K562 (cell line): ENCODE measurements at regions not wholly inside any gene's neighbourhood (a gene's known extent, or its start where the extent isn't known, plus 50 kb on each side); places are given as distances from the start of the nearest gene placed in this dataset.

Experiments
- ATAC-seq: fragments of 200-7000 bp; cut with Tn5 transposase; 3 replicates; pipeline ENCODE4 v1.9.1; 2020; ENCODE audit warnings: moderate library complexity
- BruUV-seq: library from RNA; stranded (reverse); fragments of 400-500 nt; replicated peaks from 2 replicates; lab custom pipeline; 2021; lab: Mats Ljungman, UMichigan
- CTCF ChIA-PET: fragments of 300-600 bp; formaldehyde crosslinking; extraction: SDS; loops from one replicate; lab custom pipeline; 2021; ENCODE audit warnings: low intra/inter-chr PET ratio; lab: Yijun Ruan, JAX
- POLR2A ChIA-PET: fragments of 300-600, 350-650 bp; sonication (Branson Sonifier 250); formaldehyde crosslinking; extraction: SDS; loops from one replicate; lab custom pipeline; 2021; ENCODE audit warnings: antibody characterized with exemption, inconsistent platforms; lab: Yijun Ruan, JAX
- DNase-seq, 4 experiments: peaks; one replicate each; pipeline versions ENCODE4 v3.0.0 to v3.0.0-alpha.2; 2011 to 2018; ENCODE audit warnings: low spot score in 3 of 4, mixed read lengths in 3 of 4; ENCODE audit errors: extremely low read depth in 1 of 4
- FAIRE-seq: peaks from 2 replicates; lab custom pipeline; 2011; peaks lifted over from hg19 to GRCh38; lab: Jason Lieb, UNC
- H2AFZ ChIP-seq: 2 replicates; pipeline ENCODE4 v1.6.0; 2011; ENCODE audit warnings: low read depth, low read length, control low read depth, inconsistent platforms
- H3K27ac ChIP-seq: fragments of 200-600 bp; 3 replicates; pipeline ENCODE4 v1.8.0; 2011; ENCODE audit warnings: low read depth, mild to moderate bottlenecking, control low read depth, inconsistent platforms, low read length, moderate library complexity, mixed read lengths; ENCODE audit errors: extremely low read depth
- H3K27me3 ChIP-seq, 2 experiments: fragments of 300-600 bp in 1 of 2; 2 replicates in 1 of 2; 3 replicates in 1 of 2; pipeline versions ENCODE4 v1.6.0 to v1.8.0; 2011; ENCODE audit warnings: inconsistent platforms in 2 of 2, low read length in 2 of 2, mild to moderate bottlenecking in 1 of 2, mixed read lengths in 1 of 2, moderate library complexity in 1 of 2; ENCODE audit not compliant: control insufficient read depth in 2 of 2, insufficient read depth in 2 of 2
- H3K36me3 ChIP-seq: fragments of 300-600 bp; 3 replicates; pipeline ENCODE4 v1.8.0; 2011; ENCODE audit warnings: mild to moderate bottlenecking, low read length, inconsistent platforms; ENCODE audit not compliant: control insufficient read depth, insufficient read depth
- H3K4me1 ChIP-seq, 2 experiments: fragments of 200-600 bp in 1 of 2; replicated peaks in 1 of 2; 2 replicates in 1 of 2; 3 replicates in 1 of 2; pipeline versions ENCODE4 v1.5.1 to v1.8.0; 2011; ENCODE audit warnings: inconsistent platforms in 2 of 2, low read length in 2 of 2, mild to moderate bottlenecking in 1 of 2, mixed read lengths in 1 of 2, moderate library complexity in 1 of 2; ENCODE audit not compliant: control insufficient read depth in 2 of 2, insufficient read depth in 2 of 2
- H3K4me2 ChIP-seq: 2 replicates; pipeline ENCODE4 v1.6.1; 2011; ENCODE audit warnings: low read length, control low read depth, inconsistent platforms, mixed read lengths; ENCODE audit not compliant: insufficient read depth
- H3K4me3 ChIP-seq: fragments of 200-600 bp; sonication (generic), shearing (Covaris generic); 2 replicates; pipeline ENCODE4 v1.5.1; 2016; ENCODE audit warnings: control low read depth, inconsistent platforms
- H3K79me2 ChIP-seq: fragments of 200-600 bp; 3 replicates; pipeline ENCODE4 v1.8.0; 2011; ENCODE audit warnings: low read length, inconsistent platforms; ENCODE audit not compliant: control insufficient read depth, insufficient read depth
- H3K9ac ChIP-seq, 2 experiments: 2 replicates each; pipeline versions ENCODE4 v1.6.0 to v1.6.1; 2011; ENCODE audit warnings: low read depth in 2 of 2, low read length in 2 of 2, control low read depth in 1 of 2, inconsistent platforms in 1 of 2, mild to moderate bottlenecking in 1 of 2, mixed read lengths in 1 of 2; ENCODE audit not compliant: insufficient read depth in 1 of 2
- H3K9me1 ChIP-seq: one replicate; pipeline ENCODE4 v1.6.0; 2011; ENCODE audit warnings: inconsistent platforms, mild to moderate bottlenecking, low read length, moderate library complexity; ENCODE audit not compliant: control insufficient read depth, insufficient read depth
- H3K9me3 ChIP-seq: replicated peaks from 2 replicates; pipeline ENCODE4 v1.5.1; 2011; ENCODE audit warnings: low read depth, low read length, inconsistent platforms; ENCODE audit not compliant: control insufficient read depth, insufficient read depth
- H4K20me1 ChIP-seq: replicated peaks from 2 replicates; pipeline ENCODE4 v1.6.1; 2011; ENCODE audit warnings: low read length, inconsistent platforms, mixed read lengths; ENCODE audit not compliant: control insufficient read depth, insufficient read depth
- ADNP ChIP-seq: fragments of 200-800 bp; sonication (Bioruptor generic); IDR thresholded peaks from 2 replicates; pipeline ENCODE4 v1.6.1; 2016; ENCODE audit warnings: missing genetic modification characterization, missing compliant biosample characterization
- HINFP ChIP-seq: fragments of 450-650 bp; conservative IDR thresholded peaks from 2 replicates; pipeline ENCODE4 v1.6.1; 2016; ENCODE audit warnings: missing genetic modification characterization, low read depth, mild to moderate bottlenecking, control low read depth, missing compliant biosample characterization
- KAT2B ChIP-seq: IDR thresholded peaks from one replicate; pipeline ENCODE4 v1.6.1; 2012; ENCODE audit warnings: low read depth, mild to moderate bottlenecking, control low read depth, inconsistent platforms, low read length, moderate library complexity
- SLC30A9 ChIP-seq: fragments of 250-450 bp; sonication (Bioruptor Pico); IDR thresholded peaks from 2 replicates; pipeline ENCODE4 v1.8.0; 2022; ENCODE audit warnings: mild to moderate bottlenecking, moderate library complexity
- SMAD4 ChIP-seq: fragments of 250-450 bp; sonication (Bioruptor Pico); conservative IDR thresholded peaks from 2 replicates; pipeline ENCODE4 v1.8.0; 2021; ENCODE audit warnings: inconsistent platforms, mild to moderate bottlenecking, moderate library complexity
- STAT5B ChIP-seq: fragments of 250-450 bp; sonication (Bioruptor Pico); IDR thresholded peaks from 2 replicates; pipeline ENCODE4 v1.8.0; 2021; ENCODE audit warnings: mild to moderate bottlenecking, inconsistent platforms
- ZFPM2 ChIP-seq: fragments of 250-450 bp; sonication (Bioruptor Pico); IDR thresholded peaks from 2 replicates; pipeline ENCODE4 v1.5.1; 2022; ENCODE audit warnings: mild to moderate bottlenecking
- ZNF609 ChIP-seq: sonication (generic); formaldehyde crosslinking; IDR thresholded peaks from 2 replicates; pipeline ENCODE4 v1.8.1; 2023; ENCODE audit warnings: missing genetic modification reagents, mild to moderate bottlenecking, borderline replicate concordance
- in situ Hi-C: fragments of 300-500 bp; cut with MboI; formaldehyde crosslinking; loops from 4 replicates; pipeline ENCODE4 v1.15.0; 2018; ENCODE audit warnings: inconsistent platforms, mixed read lengths
- intact Hi-C: fragments of 100-400 bp; cut with micrococcal nuclease; formaldehyde crosslinking; loops from 2 replicates; pipeline ENCODE4 v1.14.2; 2022

DNA sequence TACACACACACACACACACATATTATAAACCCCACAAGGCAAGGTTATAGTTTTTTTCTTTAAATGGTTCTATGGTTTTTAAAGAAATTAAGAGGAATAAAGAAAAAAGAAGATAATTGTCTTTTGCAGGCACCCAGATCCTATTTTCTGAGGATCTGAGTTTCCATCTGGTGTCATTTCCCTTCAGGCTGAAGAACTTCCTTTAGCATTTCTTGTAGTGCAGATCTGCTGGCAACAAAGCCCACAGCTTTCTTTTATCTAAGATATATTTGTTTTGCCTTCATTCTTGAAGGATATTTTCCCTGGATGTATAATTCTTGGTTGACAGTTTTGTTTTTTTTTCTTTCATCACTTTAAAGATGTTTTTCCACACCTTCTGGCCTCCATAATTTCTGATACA lies 57.6 kb upstream of the PMEPA1 start:
- intact Hi-C loops, result no loop called here
- CTCF ChIA-PET, result no interaction called here

More for the DNA sequence above, 57.6 kb upstream of the PMEPA1 start:
- Histone ChIP-seq H3K9me1 (no peaks in the 10 kb centered on the region), H3K4me2 (no peak overlapping the region), H3K27ac (no peak overlapping the region), H3K4me1 (no peaks in the 10 kb centered on the region), H3K36me3 (no peaks in the 10 kb centered on the region), H3K4me3 (no peak overlapping the region), H3K79me2 (no peaks in the 10 kb centered on the region), H4K20me1 (no peaks in the 10 kb centered on the region), H3K9ac (no peak overlapping the region), H3K9me3 (no peaks in the 10 kb centered on the region), H2AFZ (no peak overlapping the region), H3K27me3 (peaks cover 6 to 26% of the 10 kb centered on the region in 2 experiments; a peak in 3 of 5 replicates)
- POLR2A ChIA-PET, result no interaction called here
- ATAC-seq, result no peak
- in situ Hi-C loops, result no loop called here
- FAIRE-seq, result no peak
- no peak for DNase-seq
- TF ChIP-seq SMAD4 (CRISPR knock-in tag) (no peak), HINFP (tag) (no peak), ZFPM2 (CRISPR knock-in tag) (no peak), ZNF609 (no peak), SLC30A9 (CRISPR knock-in tag) (no peak), KAT2B (no peak), ADNP (tag) (no peak), STAT5B (CRISPR knock-in tag) (no peak)
- no TSS peak for BruUV-seq
